GM21526 (cell line): ENCODE measurements at regions not wholly inside any gene's neighbourhood (a gene's known extent, or its start where the extent isn't known, plus 50 kb on each side); places are given as distances from the start of the nearest gene placed in this dataset.

Source experiments
- ATAC-seq: cut with Tn5 transposase; IDR thresholded peaks from one replicate; pipeline ENCODE4 v1.9.1; 2021; ENCODE audit warnings: moderate library complexity; ENCODE audit not compliant: unreplicated experiment, low FRiP score

DNA sequence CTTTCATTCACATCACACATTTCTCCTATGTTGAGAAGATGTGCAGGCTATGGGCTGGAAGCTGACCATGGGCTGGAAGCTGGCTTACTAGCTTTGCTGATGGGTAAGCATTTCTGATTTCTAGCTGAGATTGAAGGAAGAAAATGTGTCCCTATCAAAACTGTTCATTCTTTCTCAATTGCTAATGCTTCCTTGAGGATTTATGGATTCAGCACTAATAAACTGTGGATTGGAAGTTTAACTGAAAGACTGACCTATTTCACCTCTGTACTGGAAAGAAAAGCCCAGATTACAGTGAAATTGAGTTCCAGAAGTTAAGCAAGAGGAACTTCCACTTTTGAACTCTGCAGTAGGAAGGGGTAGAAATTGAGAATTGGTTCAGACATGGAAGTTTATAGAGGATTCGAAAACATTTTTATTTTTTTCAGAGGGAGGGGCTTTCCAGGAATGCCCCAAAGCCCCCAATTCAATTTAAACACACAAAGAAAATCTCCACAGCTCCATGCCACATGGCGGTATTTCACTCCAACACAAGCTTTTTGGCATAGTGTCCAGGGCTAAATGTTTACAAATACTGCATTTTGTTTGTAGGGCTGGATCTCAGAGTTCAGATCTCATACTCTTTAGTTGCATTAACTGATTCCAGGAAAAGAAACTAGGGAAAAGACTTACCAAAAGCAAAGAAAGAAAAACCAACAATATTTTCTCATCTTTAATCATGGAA lies 61.2 kb upstream of the ARGLU1 start:
- no peak for ATAC-seq

- no peak for ATAC-seq
These were observed 58.5 kb upstream of the ARGLU1 start for GRCh38 chr13:106626473-106626872.

- ATAC-seq = no peak
These were observed 57.6 kb upstream of the ARGLU1 start for GRCh38 chr13:106625578-106625977.

- ATAC-seq = no peak
These were observed 56.0 kb upstream of the ARGLU1 start for GRCh38 chr13:106623799-106624460.

DNA sequence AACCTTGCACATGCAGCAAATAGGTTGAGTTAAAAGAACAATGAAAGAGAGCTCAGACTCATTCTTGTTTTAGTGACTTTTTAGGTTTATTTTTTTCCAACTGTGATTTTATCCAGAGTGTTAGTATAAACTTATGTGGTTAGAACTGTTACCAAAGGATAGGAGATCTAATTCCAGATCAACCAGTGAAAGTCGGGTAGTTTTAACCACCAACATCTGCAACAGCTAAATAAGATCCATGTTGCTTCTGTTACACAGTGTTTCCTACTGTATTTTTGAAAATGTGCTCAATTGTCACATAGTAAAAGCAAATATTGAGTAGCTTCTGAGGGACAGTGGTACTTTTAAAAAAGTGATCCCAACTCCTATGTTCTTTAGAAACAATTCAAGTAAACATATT lies 53.9 kb upstream of the ARGLU1 start:
- no peak for ATAC-seq

- ATAC-seq = peak; percentile 99
These were observed 52.0 kb upstream of the ARGLU1 start for GRCh38 chr13:106619688-106620555.
